Liver (tissue), 7 donors: ENCODE measurements at regions not wholly inside any gene's neighbourhood (a gene's known extent, or its start where the extent isn't known, plus 50 kb on each side); places are given as distances from the start of the nearest gene placed in this dataset.

Source experiments
- DNase-seq: peaks from one replicate; pipeline ENCODE4 v3.0.0-alpha.2; 2017; ENCODE audit warnings: low spot score
- H3K27ac ChIP-seq, 2 donors: one replicate each; pipeline ENCODE4 v1.7.0; 2013; ENCODE audit warnings: inconsistent platforms in 2 of 2, low read length in 2 of 2, control low read depth in 1 of 2, low read depth in 1 of 2, mild to moderate bottlenecking in 1 of 2
- H3K27me3 ChIP-seq, 4 donors: one replicate each; pipeline versions ENCODE4 v1.6.1 to v1.7.0; 2013; ENCODE audit warnings: low read length in 3 of 4, inconsistent platforms in 1 of 4, mild to moderate bottlenecking in 1 of 4, moderate library complexity in 1 of 4; ENCODE audit not compliant: control insufficient read depth in 4 of 4, insufficient read depth in 4 of 4
- H3K36me3 ChIP-seq, 4 donors: one replicate each; pipeline versions ENCODE4 v1.6.1 to v1.7.0; 2013; ENCODE audit warnings: low read length in 3 of 4, mild to moderate bottlenecking in 3 of 4, low read depth in 1 of 4, moderate library complexity in 1 of 4; ENCODE audit not compliant: control insufficient read depth in 4 of 4, insufficient read depth in 3 of 4
- H3K4me1 ChIP-seq, 4 donors: one replicate each; pipeline versions ENCODE4 v1.6.1 to v1.7.0; 2013; ENCODE audit warnings: low read length in 3 of 4, mild to moderate bottlenecking in 3 of 4, moderate library complexity in 1 of 4; ENCODE audit not compliant: control insufficient read depth in 4 of 4, insufficient read depth in 4 of 4
- H3K4me3 ChIP-seq, 3 donors: one replicate each; pipeline versions ENCODE4 v1.6.1 to v1.7.0; 2013; ENCODE audit warnings: low read length in 3 of 3, control low read depth in 1 of 3, low read depth in 1 of 3, mild to moderate bottlenecking in 1 of 3
- H3K9ac ChIP-seq, 2 donors: one replicate each; pipeline ENCODE4 v1.7.0; 2013; ENCODE audit warnings: low read length in 2 of 2, mild to moderate bottlenecking in 2 of 2, moderate library complexity in 2 of 2, control low read depth in 1 of 2, low read depth in 1 of 2
- H3K9me3 ChIP-seq, 4 donors: one replicate each; pipeline versions ENCODE4 v1.6.1 to v1.7.0; 2013; ENCODE audit warnings: low read length in 3 of 4; ENCODE audit not compliant: control insufficient read depth in 4 of 4
- EGR1 ChIP-seq, 2 donors: IDR thresholded peaks; 2 replicates each; pipeline ENCODE4 v1.6.1; 2016 to 2018; ENCODE audit warnings: antibody characterized with exemption in 2 of 2, low read depth in 2 of 2
- FOXA1 ChIP-seq: IDR thresholded peaks from 2 replicates; pipeline ENCODE4 v1.6.1; 2016; ENCODE audit warnings: antibody characterized with exemption
- FOXA2 ChIP-seq: IDR thresholded peaks from 2 replicates; pipeline ENCODE4 v1.6.1; 2016; ENCODE audit warnings: antibody characterized with exemption
- GABPA ChIP-seq, 2 donors: IDR thresholded peaks in 1 of 2; conservative IDR thresholded peaks in 1 of 2; 2 replicates each; pipeline ENCODE4 v1.6.1; 2016; ENCODE audit warnings: antibody characterized with exemption in 2 of 2, mild to moderate bottlenecking in 1 of 2, moderate library complexity in 1 of 2
- HNF4A ChIP-seq, 2 donors: conservative IDR thresholded peaks; 2 replicates each; pipeline ENCODE4 v1.6.1; 2016; ENCODE audit warnings: antibody characterized with exemption in 2 of 2, mild to moderate bottlenecking in 2 of 2
- HNF4G ChIP-seq: IDR thresholded peaks from 2 replicates; pipeline ENCODE4 v1.6.1; 2016; ENCODE audit warnings: antibody characterized with exemption
- JUND ChIP-seq, 2 donors: IDR thresholded peaks; 2 replicates each; pipeline ENCODE4 v1.6.1; 2016; ENCODE audit warnings: antibody characterized with exemption in 2 of 2
- NR2F2 ChIP-seq: IDR thresholded peaks from 2 replicates; pipeline ENCODE4 v1.6.1; 2016; ENCODE audit warnings: antibody characterized with exemption
- RAD21 ChIP-seq, 2 donors: IDR thresholded peaks; 2 replicates each; pipeline ENCODE4 v1.6.1; 2016; ENCODE audit warnings: antibody characterized with exemption in 2 of 2, mild to moderate bottlenecking in 2 of 2
- RXRA ChIP-seq, 2 donors: IDR thresholded peaks; 2 replicates each; pipeline ENCODE4 v1.6.1; 2017 to 2018; ENCODE audit warnings: antibody characterized with exemption in 2 of 2, mild to moderate bottlenecking in 1 of 2
- SP1 ChIP-seq: IDR thresholded peaks from 2 replicates; pipeline ENCODE4 v1.6.1; 2018; ENCODE audit warnings: antibody characterized with exemption, mild to moderate bottlenecking
- TAF1 ChIP-seq: conservative IDR thresholded peaks from 2 replicates; pipeline ENCODE4 v1.6.1; 2016; ENCODE audit warnings: antibody characterized with exemption, mild to moderate bottlenecking
- WGBS: extraction: QIAGEN DNeasy Blood & Tissue Kit; methylation state at CpG from one replicate; pipeline ENCODE4 v1.1.7; 2013; 5-methylcytosine and 5-hydroxymethylcytosine counted together
- TF ChIP-seq, protein P1 (sequence below): IDR thresholded peaks from 2 replicates; pipeline ENCODE4 v1.6.1; 2016; ENCODE audit warnings: antibody characterized with exemption
- TF ChIP-seq, protein P2 (sequence below): IDR thresholded peaks from 2 replicates; pipeline ENCODE4 v1.6.1; 2016; ENCODE audit warnings: antibody characterized with exemption, mild to moderate bottlenecking
- donor health status: healthy.
- donor health status: healthy.
- donor health status: healthy.
- donor health status: healthy.

DNA sequence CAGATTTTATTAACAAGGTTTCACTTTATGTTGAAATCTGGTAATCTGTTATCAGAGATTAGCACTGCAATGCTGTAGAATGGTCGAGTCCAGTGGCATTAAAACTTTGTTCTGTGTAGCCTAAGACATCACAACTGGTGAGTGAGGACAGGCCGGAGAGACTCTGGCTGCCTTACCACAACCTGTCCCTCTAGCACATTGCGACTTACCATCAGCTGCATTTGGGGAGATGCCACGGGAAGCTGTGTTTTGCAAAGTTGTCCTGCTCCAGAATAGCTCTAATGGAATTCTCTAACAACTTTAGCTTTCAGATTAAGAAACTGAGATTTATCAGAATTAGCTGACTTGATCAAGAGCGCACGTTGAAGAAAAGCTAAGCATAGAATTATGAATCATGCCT, 493.3 kb downstream of the MAFB start:
- no peak for TF ChIP-seq JUND (IDR thresholded peaks at IDR 0.05)
- TF ChIP-seq, protein P1, sequence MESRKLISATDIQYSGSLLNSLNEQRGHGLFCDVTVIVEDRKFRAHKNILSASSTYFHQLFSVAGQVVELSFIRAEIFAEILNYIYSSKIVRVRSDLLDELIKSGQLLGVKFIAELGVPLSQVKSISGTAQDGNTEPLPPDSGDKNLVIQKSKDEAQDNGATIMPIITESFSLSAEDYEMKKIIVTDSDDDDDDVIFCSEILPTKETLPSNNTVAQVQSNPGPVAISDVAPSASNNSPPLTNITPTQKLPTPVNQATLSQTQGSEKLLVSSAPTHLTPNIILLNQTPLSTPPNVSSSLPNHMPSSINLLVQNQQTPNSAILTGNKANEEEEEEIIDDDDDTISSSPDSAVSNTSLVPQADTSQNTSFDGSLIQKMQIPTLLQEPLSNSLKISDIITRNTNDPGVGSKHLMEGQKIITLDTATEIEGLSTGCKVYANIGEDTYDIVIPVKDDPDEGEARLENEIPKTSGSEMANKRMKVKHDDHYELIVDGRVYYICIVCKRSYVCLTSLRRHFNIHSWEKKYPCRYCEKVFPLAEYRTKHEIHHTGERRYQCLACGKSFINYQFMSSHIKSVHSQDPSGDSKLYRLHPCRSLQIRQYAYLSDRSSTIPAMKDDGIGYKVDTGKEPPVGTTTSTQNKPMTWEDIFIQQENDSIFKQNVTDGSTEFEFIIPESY = no peak
- Histone ChIP-seq H3K4me3 (no peak overlapping the region), H3K36me3 (no peaks in the 10 kb centered on the region), H3K9ac (no peak overlapping the region), H3K9me3 (no peaks in the 10 kb centered on the region), H3K27ac (no peak overlapping the region), H3K27me3 (no peaks in the 10 kb centered on the region), H3K4me1 (no peaks in the 10 kb centered on the region)
- DNase-seq = no peak
- 90% methylated on average over 6 of the region's 6 CpGs for WGBS

DNA sequence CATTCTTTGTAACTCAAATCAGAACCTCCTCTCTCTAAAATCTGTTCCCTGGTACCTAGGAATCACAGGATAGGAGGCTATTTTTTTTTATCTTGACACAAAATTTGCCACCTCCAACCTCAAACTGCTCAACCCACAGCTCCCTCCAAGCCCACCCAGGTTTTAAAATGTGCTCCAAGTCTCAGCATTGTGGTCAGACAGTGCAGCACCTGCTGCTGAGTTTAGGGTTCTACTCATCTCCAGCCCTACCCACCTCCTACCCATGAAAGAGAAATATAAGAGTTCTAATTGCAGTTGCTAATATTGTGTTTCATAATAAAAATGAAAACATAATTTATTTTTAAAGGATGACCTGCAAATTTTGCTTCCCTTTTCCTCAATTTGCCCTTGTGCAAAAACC, 496.5 kb downstream of the MAFB start:
- no peak overlapping the region for H3K27ac ChIP-seq
- H3K27me3 ChIP-seq = no peaks in the 10 kb centered on the region
- H3K9me3 ChIP-seq = no peaks in the 10 kb centered on the region
- H3K36me3 ChIP-seq = no peaks in the 10 kb centered on the region
- H3K9ac ChIP-seq = no peak overlapping the region
- TF ChIP-seq, protein P1 = no peak
- no peaks in the 10 kb centered on the region for H3K4me1 ChIP-seq
- no peak for DNase-seq
- H3K4me3 ChIP-seq = no peak overlapping the region

DNA sequence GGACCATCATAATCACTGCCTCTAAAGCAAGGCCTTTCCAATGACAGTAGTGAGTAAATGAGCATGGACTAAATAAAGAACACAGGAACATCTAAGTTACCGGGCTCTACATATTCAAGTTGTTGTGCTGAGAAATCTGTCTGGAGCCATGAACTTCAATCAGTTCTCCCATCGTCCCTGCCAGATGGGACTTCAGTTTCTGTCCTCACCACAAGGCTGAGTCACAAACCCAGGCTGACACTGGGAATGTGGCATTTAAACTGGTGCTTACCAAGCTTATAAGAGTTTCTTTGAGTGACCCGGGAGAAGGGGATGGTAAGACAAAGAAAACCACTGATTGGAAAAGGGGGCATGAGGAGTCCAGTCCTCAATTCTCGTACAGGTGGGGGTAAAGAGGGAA, 497.0 kb downstream of the MAFB start:
- Histone ChIP-seq H3K9me3 (no peaks in the 10 kb centered on the region), H3K27me3 (no peaks in the 10 kb centered on the region), H3K36me3 (no peaks in the 10 kb centered on the region), H3K4me1 (no peaks in the 10 kb centered on the region), H3K9ac (no peak overlapping the region), H3K4me3 (no peak overlapping the region), H3K27ac (no peak overlapping the region)
- 84% methylated on average over 4 of the region's 4 CpGs for WGBS
- no peak for DNase-seq
- TF ChIP-seq RAD21 (IDR thresholded peaks at IDR 0.05) = no peak

DNA sequence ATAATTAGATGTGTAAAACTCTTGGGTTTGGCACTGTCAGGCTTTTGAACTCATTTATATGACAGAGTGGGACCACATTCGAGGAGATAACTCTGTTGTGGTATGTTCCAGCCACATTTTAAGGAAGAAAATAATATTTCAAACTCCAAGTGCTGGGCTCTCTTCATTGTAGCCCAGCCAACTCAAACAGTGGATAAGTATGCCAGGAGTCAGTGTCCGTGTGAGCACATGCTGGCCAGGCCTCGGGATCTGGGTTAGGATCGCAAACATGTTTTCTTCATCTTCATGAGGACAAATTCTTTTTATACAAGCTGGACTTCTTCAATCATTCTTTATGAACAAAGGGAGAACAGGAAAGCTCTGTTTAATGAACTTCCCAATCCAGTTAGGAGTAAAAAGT, 497.5 kb downstream of the MAFB start:
- Histone ChIP-seq H3K4me1 (no peaks in the 10 kb centered on the region), H3K9ac (no peak overlapping the region), H3K9me3 (no peaks in the 10 kb centered on the region), H3K27me3 (no peaks in the 10 kb centered on the region), H3K4me3 (no peak overlapping the region), H3K27ac (no peak overlapping the region), H3K36me3 (no peaks in the 10 kb centered on the region)
- DNase-seq = no peak
- WGBS = 39% methylated on average over 4 of the region's 4 CpGs
- TF ChIP-seq NR2F2 (no peak), FOXA2 (no peak), RXRA (IDR thresholded peaks at IDR 0.05) (no peak), TAF1 (no peak), FOXA1 (no peak), SP1 (no peak), EGR1 (IDR thresholded peaks at IDR 0.05; ENCODE audit: low read depth in 2 of 2) (no peak), HNF4A (conservative IDR thresholded peaks at IDR 0.05) (no peak), GABPA (IDR thresholded peaks at IDR 0.05 in 1 of 2, conservative IDR thresholded peaks at IDR 0.05 in 1 of 2) (no peak), HNF4G (no peak)
- TF ChIP-seq, protein P2, sequence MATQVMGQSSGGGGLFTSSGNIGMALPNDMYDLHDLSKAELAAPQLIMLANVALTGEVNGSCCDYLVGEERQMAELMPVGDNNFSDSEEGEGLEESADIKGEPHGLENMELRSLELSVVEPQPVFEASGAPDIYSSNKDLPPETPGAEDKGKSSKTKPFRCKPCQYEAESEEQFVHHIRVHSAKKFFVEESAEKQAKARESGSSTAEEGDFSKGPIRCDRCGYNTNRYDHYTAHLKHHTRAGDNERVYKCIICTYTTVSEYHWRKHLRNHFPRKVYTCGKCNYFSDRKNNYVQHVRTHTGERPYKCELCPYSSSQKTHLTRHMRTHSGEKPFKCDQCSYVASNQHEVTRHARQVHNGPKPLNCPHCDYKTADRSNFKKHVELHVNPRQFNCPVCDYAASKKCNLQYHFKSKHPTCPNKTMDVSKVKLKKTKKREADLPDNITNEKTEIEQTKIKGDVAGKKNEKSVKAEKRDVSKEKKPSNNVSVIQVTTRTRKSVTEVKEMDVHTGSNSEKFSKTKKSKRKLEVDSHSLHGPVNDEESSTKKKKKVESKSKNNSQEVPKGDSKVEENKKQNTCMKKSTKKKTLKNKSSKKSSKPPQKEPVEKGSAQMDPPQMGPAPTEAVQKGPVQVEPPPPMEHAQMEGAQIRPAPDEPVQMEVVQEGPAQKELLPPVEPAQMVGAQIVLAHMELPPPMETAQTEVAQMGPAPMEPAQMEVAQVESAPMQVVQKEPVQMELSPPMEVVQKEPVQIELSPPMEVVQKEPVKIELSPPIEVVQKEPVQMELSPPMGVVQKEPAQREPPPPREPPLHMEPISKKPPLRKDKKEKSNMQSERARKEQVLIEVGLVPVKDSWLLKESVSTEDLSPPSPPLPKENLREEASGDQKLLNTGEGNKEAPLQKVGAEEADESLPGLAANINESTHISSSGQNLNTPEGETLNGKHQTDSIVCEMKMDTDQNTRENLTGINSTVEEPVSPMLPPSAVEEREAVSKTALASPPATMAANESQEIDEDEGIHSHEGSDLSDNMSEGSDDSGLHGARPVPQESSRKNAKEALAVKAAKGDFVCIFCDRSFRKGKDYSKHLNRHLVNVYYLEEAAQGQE = no peak
- TF ChIP-seq, protein P1 = no peak
